H9 (cell line): ENCODE measurements at regions not wholly inside any gene's neighbourhood (a gene's known extent, or its start where the extent isn't known, plus 50 kb on each side); places are given as distances from the start of the nearest gene placed in this dataset.

ENCODE experiments used
- DNase-seq: peaks from one replicate; pipeline ENCODE4 v3.0.0-alpha.2; 2017
- H2AFZ ChIP-seq: one replicate; pipeline ENCODE4 v1.6.1; 2013; ENCODE audit warnings: mild to moderate bottlenecking, low read length, control low read depth, moderate library complexity
- H2AK5ac ChIP-seq: 2 replicates; pipeline ENCODE4 v1.6.1; 2013; ENCODE audit warnings: low read length, control low read depth, mixed read lengths; ENCODE audit not compliant: insufficient read length
- H2BK120ac ChIP-seq: one replicate; pipeline ENCODE4 v1.6.1; 2013; ENCODE audit warnings: low read depth, mild to moderate bottlenecking, low read length, control low read depth, inconsistent platforms; ENCODE audit not compliant: poor library complexity, severe bottlenecking
- H2BK12ac ChIP-seq: 2 replicates; pipeline ENCODE4 v1.6.1; 2013; ENCODE audit warnings: low read length, control low read depth, mixed read lengths, low read depth; ENCODE audit not compliant: insufficient read length
- H2BK15ac ChIP-seq: 2 replicates; pipeline ENCODE4 v1.6.1; 2013; ENCODE audit warnings: low read depth, low read length, control low read depth
- H2BK20ac ChIP-seq: one replicate; pipeline ENCODE4 v1.6.1; 2013; ENCODE audit warnings: low read depth, mild to moderate bottlenecking, low read length, control low read depth, inconsistent platforms; ENCODE audit not compliant: poor library complexity, severe bottlenecking
- H2BK5ac ChIP-seq: 2 replicates; pipeline ENCODE4 v1.6.1; 2013; ENCODE audit warnings: low read length, control low read depth, mixed read lengths; ENCODE audit not compliant: insufficient read length
- H3K14ac ChIP-seq: 2 replicates; pipeline ENCODE4 v1.6.1; 2013; ENCODE audit warnings: low read length, control low read depth; ENCODE audit not compliant: insufficient read depth
- H3K18ac ChIP-seq: 2 replicates; pipeline ENCODE4 v1.6.1; 2013; ENCODE audit warnings: low read depth, mild to moderate bottlenecking, mixed read lengths, low read length, control low read depth; ENCODE audit not compliant: insufficient read length
- H3K23ac ChIP-seq: 2 replicates; pipeline ENCODE4 v1.6.1; 2013; ENCODE audit warnings: low read length, control low read depth, mixed read lengths, low read depth; ENCODE audit not compliant: insufficient read length
- H3K23me2 ChIP-seq: 2 replicates; pipeline ENCODE4 v1.6.1; 2013; ENCODE audit warnings: low read depth, mild to moderate bottlenecking, mixed read lengths, low read length, control low read depth; ENCODE audit not compliant: insufficient read length, poor library complexity, severe bottlenecking
- H3K27ac ChIP-seq: 2 replicates; pipeline ENCODE4 v1.5.1; 2013; ENCODE audit warnings: low read length, control low read depth, mixed read lengths, low read depth; ENCODE audit not compliant: insufficient read length
- H3K27me3 ChIP-seq: 2 replicates; pipeline ENCODE4 v1.6.1; 2013; ENCODE audit warnings: low read length, control low read depth, inconsistent platforms; ENCODE audit not compliant: insufficient read depth
- H3K4ac ChIP-seq: 2 replicates; pipeline ENCODE4 v1.6.1; 2013; ENCODE audit warnings: low read depth, mild to moderate bottlenecking, control low read depth, inconsistent platforms, low read length, moderate library complexity
- H3K4me1 ChIP-seq: 2 replicates; pipeline ENCODE4 v1.6.1; 2013; ENCODE audit warnings: low read length, control low read depth, inconsistent platforms; ENCODE audit not compliant: insufficient read depth
- H3K4me2 ChIP-seq: 2 replicates; pipeline ENCODE4 v1.6.1; 2013; ENCODE audit warnings: low read length, control low read depth, mixed read lengths; ENCODE audit not compliant: insufficient read length, insufficient read depth
- H3K56ac ChIP-seq: 2 replicates; pipeline ENCODE4 v1.6.1; 2013; ENCODE audit warnings: low read depth, mild to moderate bottlenecking, mixed read lengths, low read length, control low read depth; ENCODE audit not compliant: insufficient read length
- H3K79me1 ChIP-seq: 2 replicates; pipeline ENCODE4 v1.6.1; 2013; ENCODE audit warnings: low read depth, mild to moderate bottlenecking, moderate library complexity, low read length, control low read depth, inconsistent platforms; ENCODE audit not compliant: insufficient read depth, poor library complexity, severe bottlenecking
- H3K79me2 ChIP-seq: 2 replicates; pipeline ENCODE4 v1.6.1; 2013; ENCODE audit warnings: low read length, control low read depth, inconsistent platforms; ENCODE audit not compliant: insufficient read depth
- H3K9ac ChIP-seq: 2 replicates; pipeline ENCODE4 v1.6.1; 2013; ENCODE audit warnings: low read length, control low read depth, mixed read lengths; ENCODE audit not compliant: insufficient read length; ENCODE audit errors: extremely low read depth
- H3K9me3 ChIP-seq: one replicate; pipeline ENCODE4 v1.6.1; 2013; ENCODE audit warnings: low read depth, low read length, inconsistent platforms; ENCODE audit not compliant: control insufficient read depth
- H3T11ph ChIP-seq: one replicate; pipeline ENCODE4 v1.6.1; 2013; ENCODE audit warnings: mild to moderate bottlenecking, low read length, control low read depth, inconsistent platforms
- H4K20me1 ChIP-seq: one replicate; pipeline ENCODE4 v1.6.1; 2013; ENCODE audit not compliant: control insufficient read depth, insufficient read length, insufficient read depth
- H4K5ac ChIP-seq: 2 replicates; pipeline ENCODE4 v1.6.1; 2013; ENCODE audit warnings: low read depth, mild to moderate bottlenecking, mixed read lengths, low read length, control low read depth; ENCODE audit not compliant: insufficient read length
- H4K8ac ChIP-seq: replicated peaks from 2 replicates; pipeline ENCODE4 v1.6.1; 2013; ENCODE audit warnings: low read length, control low read depth, mixed read lengths, low read depth; ENCODE audit not compliant: insufficient read length
- H4K91ac ChIP-seq: 2 replicates; pipeline ENCODE4 v1.6.1; 2013; ENCODE audit warnings: low read depth, mild to moderate bottlenecking, moderate library complexity, mixed read lengths, low read length, control low read depth; ENCODE audit not compliant: insufficient read length
- H3K27ac Mint-ChIP-seq, 3 experiments: 2 replicates in 2 of 3; 3 replicates in 1 of 3; pipeline ENCODE4 v1.8.0; 2020 to 2021; ENCODE audit warnings: mixed read lengths in 3 of 3, mild to moderate bottlenecking in 1 of 3, moderate library complexity in 1 of 3
- H3K27me3 Mint-ChIP-seq: 2 replicates; pipeline ENCODE4 v1.8.0; 2021; ENCODE audit warnings: low read depth, mild to moderate bottlenecking, moderate library complexity, mixed read lengths
- H3K36me3 Mint-ChIP-seq, 3 experiments: 2 replicates in 2 of 3; 3 replicates in 1 of 3; pipeline ENCODE4 v1.8.0; 2020 to 2021; ENCODE audit warnings: low read depth in 3 of 3, mixed read lengths in 3 of 3; ENCODE audit not compliant: insufficient read depth in 1 of 3
- H3K4me1 Mint-ChIP-seq, 2 experiments: 2 replicates each; pipeline ENCODE4 v1.8.0; 2020; ENCODE audit warnings: mixed read lengths in 2 of 2
- H3K4me3 Mint-ChIP-seq, 2 experiments: 2 replicates in 1 of 2; 3 replicates in 1 of 2; pipeline ENCODE4 v1.8.0; 2020 to 2021; ENCODE audit warnings: mild to moderate bottlenecking in 2 of 2, mixed read lengths in 2 of 2, moderate library complexity in 1 of 2
- H3K9me3 Mint-ChIP-seq, 2 experiments: 2 replicates in 1 of 2; 3 replicates in 1 of 2; pipeline ENCODE4 v1.8.0; 2020; ENCODE audit warnings: mild to moderate bottlenecking in 2 of 2, mixed read lengths in 2 of 2, moderate library complexity in 1 of 2
- CTCF ChIP-seq: fragments of 200-600 bp; sonication (generic); conservative IDR thresholded peaks from 3 replicates; pipeline ENCODE4 v1.8.0; 2021; ENCODE audit warnings: antibody characterized with exemption, mild to moderate bottlenecking
- WGBS: extraction: QIAGEN DNeasy Blood & Tissue Kit; methylation state at CpG from one replicate; pipeline ENCODE4 v1.1.7; 2013; ENCODE audit warnings: missing lambda C conversion rate, low lambda C conversion rate, mixed read lengths; ENCODE audit not compliant: insufficient read length; ENCODE audit errors: extremely low coverage; 5-methylcytosine and 5-hydroxymethylcytosine counted together

DNA sequence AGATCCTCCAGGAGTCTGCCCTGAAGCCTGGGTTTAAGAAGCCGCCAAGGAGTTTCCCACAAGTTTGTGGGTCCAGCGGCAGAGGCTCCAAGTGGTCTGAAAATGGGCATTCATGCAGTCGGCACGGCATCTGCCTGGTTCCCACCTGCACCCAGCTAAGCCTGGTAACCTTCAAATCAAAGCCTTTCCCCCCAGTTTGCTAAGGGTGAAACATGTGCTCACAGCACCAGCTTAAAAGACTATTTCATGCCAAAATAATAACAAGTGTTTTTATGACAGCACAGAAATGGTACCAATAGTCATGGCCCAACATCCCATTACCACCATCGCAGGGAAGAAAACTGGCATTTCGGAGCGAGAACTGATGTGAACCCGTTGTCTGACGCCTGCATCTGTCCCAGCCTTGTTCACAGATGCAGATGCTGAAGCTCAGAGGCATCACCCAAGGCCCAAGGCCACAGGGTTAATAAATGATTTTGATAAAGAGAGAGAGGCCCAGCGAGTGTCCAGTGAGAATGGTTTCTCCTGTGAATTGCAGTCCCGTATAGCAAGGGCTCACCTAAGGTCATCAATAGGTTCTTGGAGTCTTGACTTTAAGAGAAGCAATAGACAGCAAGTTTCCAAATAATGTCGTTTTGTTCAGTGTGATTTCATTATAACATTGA, 188.0 kb upstream of the TPM1 start:
- Histone ChIP-seq H2BK5ac (no peak overlapping the region), H3K4me2 (no peak overlapping the region), H3K79me1 (no peaks in the 10 kb centered on the region), H3K4ac (no peak overlapping the region), H3K4me1 (peaks cover 19% of the 10 kb centered on the region), H2BK12ac (no peak overlapping the region), H3K27me3 (no peaks in the 10 kb centered on the region), H4K5ac (no peak overlapping the region), H4K20me1 (no peaks in the 10 kb centered on the region), H3K23ac (no peak overlapping the region), H3K23me2 (no peaks in the 10 kb centered on the region), H3T11ph (no peak overlapping the region), H3K27ac (no peak overlapping the region), H3K14ac (no peak overlapping the region), H3K56ac (no peak overlapping the region), H4K8ac (no peak overlapping the region), H3K9me3 (no peaks in the 10 kb centered on the region), H2AFZ (no peak overlapping the region), H3K79me2 (no peaks in the 10 kb centered on the region), H2BK120ac (no peak overlapping the region), H2BK20ac (no peak overlapping the region), H2AK5ac (no peak overlapping the region), H3K9ac (no peak overlapping the region), H4K91ac (no peak overlapping the region), H3K18ac (no peak overlapping the region), H2BK15ac (no peak overlapping the region)
- WGBS = no CpG with 5 or more reads among the region's 12 CpGs
- Mint-ChIP-seq H3K4me1 (peaks cover 39 to 40% of the 10 kb centered on the region in 2 experiments), H3K9me3 (no peaks in the 10 kb centered on the region; a peak in 2 of 5 replicates), H3K4me3 (no peak overlapping the region), H3K27me3 (no peaks in the 10 kb centered on the region), H3K36me3 (peaks cover 0 to under 1% (median 0%) of the 10 kb centered on the region in 3 experiments; a peak in 1 of 7 replicates), H3K27ac (no peak overlapping the region)
- TF ChIP-seq CTCF = no peak
- no peak for DNase-seq
